OCI-LY1 (cell line): ENCODE measurements at regions not wholly inside any gene's neighbourhood (a gene's known extent, or its start where the extent isn't known, plus 50 kb on each side); places are given as distances from the start of the nearest gene placed in this dataset.

ENCODE experiments used
- H2AFZ ChIP-seq: fragments of 200-600 bp; sonication (generic), shearing (Covaris generic); 2 replicates; pipeline ENCODE4 v1.6.0; 2014; ENCODE audit warnings: antibody characterized with exemption, mild to moderate bottlenecking, low read length
- H3F3A ChIP-seq: fragments of 200-600 bp; sonication (generic), shearing (Covaris generic); 2 replicates; pipeline ENCODE4 v1.6.0; 2014; ENCODE audit warnings: mild to moderate bottlenecking, antibody characterized with exemption, low read length, moderate library complexity; ENCODE audit not compliant: insufficient read depth
- H3K27ac ChIP-seq: fragments of 200-600 bp; sonication (generic); 2 replicates; pipeline ENCODE4 v1.5.1; 2014; ENCODE audit warnings: low read length, mixed run types, mild to moderate bottlenecking, low read depth; ENCODE audit not compliant: poor library complexity, severe bottlenecking
- H3K27me3 ChIP-seq: fragments of 200-600 bp; sonication (generic); 2 replicates; pipeline ENCODE4 v1.6.0; 2014; ENCODE audit warnings: antibody characterized with exemption, mild to moderate bottlenecking, low read length, moderate library complexity; ENCODE audit not compliant: insufficient read depth
- H3K36me3 ChIP-seq: fragments of 200-600 bp; sonication (generic); 2 replicates; pipeline ENCODE4 v1.6.1; 2014; ENCODE audit warnings: mild to moderate bottlenecking, antibody characterized with exemption, low read length, moderate library complexity, mixed read lengths; ENCODE audit not compliant: insufficient read depth
- H3K4me1 ChIP-seq: fragments of 200-600 bp; sonication (generic); 2 replicates; pipeline ENCODE4 v1.5.1; 2014; ENCODE audit warnings: mild to moderate bottlenecking, low read length, moderate library complexity; ENCODE audit not compliant: insufficient read depth, severe bottlenecking
- H3K4me2 ChIP-seq: fragments of 200-600 bp; sonication (generic), shearing (Covaris generic); 2 replicates; pipeline ENCODE4 v1.6.1; 2014; ENCODE audit warnings: low read length
- H3K4me3 ChIP-seq: fragments of 200-600 bp; sonication (generic); 2 replicates; pipeline ENCODE4 v1.5.1; 2014; ENCODE audit warnings: low read length, low read depth, mild to moderate bottlenecking, mixed read lengths; ENCODE audit not compliant: poor library complexity, severe bottlenecking
- H3K79me2 ChIP-seq: fragments of 200-600 bp; shearing (Covaris generic); 2 replicates; pipeline ENCODE4 v1.6.1; 2016; ENCODE audit warnings: mixed run types, low read length, mixed read lengths; ENCODE audit not compliant: insufficient read depth
- H3K9ac ChIP-seq: fragments of 200-600 bp; sonication (generic), shearing (Covaris generic); 2 replicates; pipeline ENCODE4 v1.6.1; 2014; ENCODE audit warnings: mild to moderate bottlenecking, low read length, mixed read lengths
- H3K9me2 ChIP-seq: fragments of 200-600 bp; sonication (generic), shearing (Covaris generic); 2 replicates; pipeline ENCODE4 v1.6.1; 2014; ENCODE audit warnings: low read depth, mild to moderate bottlenecking, low read length, mixed read lengths
- H3K9me3 ChIP-seq: fragments of 200-600 bp; shearing (Covaris generic); 2 replicates; pipeline ENCODE4 v1.6.1; 2014; ENCODE audit warnings: low read length, mixed read lengths
- H4K20me1 ChIP-seq: fragments of 200-600 bp; sonication (generic), shearing (Covaris generic); 2 replicates; pipeline ENCODE4 v1.6.0; 2016; ENCODE audit warnings: mild to moderate bottlenecking, low read length; ENCODE audit not compliant: insufficient read depth
- CTCF ChIP-seq: fragments of 200-600 bp; sonication (generic), shearing (Covaris generic); IDR thresholded peaks from 2 replicates; pipeline ENCODE4 v1.5.1; 2017; ENCODE audit warnings: mild to moderate bottlenecking, antibody characterized with exemption, low read length, moderate library complexity, mixed read lengths
- EZH2 ChIP-seq: fragments of 200-600 bp; sonication (generic), shearing (Covaris generic); IDR thresholded peaks from 2 replicates; pipeline ENCODE4 v1.8.0; 2017; ENCODE audit warnings: borderline replicate concordance, mixed run types, mild to moderate bottlenecking, antibody characterized with exemption, low read length, moderate library complexity, mixed read lengths

- Histone ChIP-seq H2AFZ (no peak overlapping the region), H3K79me2 (no peaks in the 10 kb centered on the region), H3K36me3 (no peaks in the 10 kb centered on the region), H3K4me2 (no peak overlapping the region), H3K27me3 (no peaks in the 10 kb centered on the region), H3F3A (no peaks in the 10 kb centered on the region), H3K4me3 (no peak overlapping the region), H3K9me3 (peaks cover 3% of the 10 kb centered on the region; the same call in 1 of the 2 replicates), H3K9me2 (no peaks in the 10 kb centered on the region), H3K4me1 (no peaks in the 10 kb centered on the region), H3K27ac (no peak overlapping the region), H4K20me1 (no peaks in the 10 kb centered on the region), H3K9ac (no peak overlapping the region)
- no peak for TF ChIP-seq EZH2
- TF ChIP-seq CTCF = no peak
Measured at GRCh38 chr5:29498412-29498811, 1695.1 kb upstream of the CDH6 start.

GRCh38 chr5:29485333-29485732 is 1708.2 kb upstream of the CDH6 start:
- Histone ChIP-seq H3K79me2 (no peaks in the 10 kb centered on the region), H3K4me2 (no peak overlapping the region), H3K9me3 (no peaks in the 10 kb centered on the region), H3K27me3 (no peaks in the 10 kb centered on the region), H3K27ac (no peak overlapping the region), H3K4me1 (no peaks in the 10 kb centered on the region), H3K9me2 (no peaks in the 10 kb centered on the region), H3K9ac (no peak overlapping the region), H3K4me3 (no peak overlapping the region), H2AFZ (no peak overlapping the region), H3K36me3 (no peaks in the 10 kb centered on the region), H4K20me1 (no peaks in the 10 kb centered on the region), H3F3A (no peaks in the 10 kb centered on the region)
- no peak for TF ChIP-seq CTCF
- TF ChIP-seq EZH2 = no peak

GRCh38 chr5:29469581-29469980 is 1723.9 kb upstream of the CDH6 start:
- H3K4me2 ChIP-seq = no peak overlapping the region
- no peaks in the 10 kb centered on the region for H3K27me3 ChIP-seq
- no peaks in the 10 kb centered on the region for H4K20me1 ChIP-seq
- no peaks in the 10 kb centered on the region for H3K9me3 ChIP-seq
- no peaks in the 10 kb centered on the region for H3K36me3 ChIP-seq
- no peak overlapping the region for H3K9ac ChIP-seq
- no peaks in the 10 kb centered on the region for H3K79me2 ChIP-seq
- H3K4me3 ChIP-seq = no peak overlapping the region
- no peak overlapping the region for H3K27ac ChIP-seq
- TF ChIP-seq EZH2 = no peak
- no peak for TF ChIP-seq CTCF
- H3K4me1 ChIP-seq = no peaks in the 10 kb centered on the region
- no peaks in the 10 kb centered on the region for H3F3A ChIP-seq
- no peaks in the 10 kb centered on the region for H3K9me2 ChIP-seq
- H2AFZ ChIP-seq = no peak overlapping the region
